NCI-H2081 treated with DMSO at 0.1 percent for 48 hours (cell line): ENCODE measurements at regions not wholly inside any gene's neighbourhood (a gene's known extent, or its start where the extent isn't known, plus 50 kb on each side); places are given as distances from the start of the nearest gene placed in this dataset.
"Not testable (repeated sequence)": the region's sequence is repeated elsewhere in the genome, so short reads cannot be mapped to it uniquely, and the experiment has no call there.

ENCODE experiments used
- DNase-seq: peaks from one replicate; lab custom pipeline; 2025; lab: John Stamatoyannopoulos, UW

DNA sequence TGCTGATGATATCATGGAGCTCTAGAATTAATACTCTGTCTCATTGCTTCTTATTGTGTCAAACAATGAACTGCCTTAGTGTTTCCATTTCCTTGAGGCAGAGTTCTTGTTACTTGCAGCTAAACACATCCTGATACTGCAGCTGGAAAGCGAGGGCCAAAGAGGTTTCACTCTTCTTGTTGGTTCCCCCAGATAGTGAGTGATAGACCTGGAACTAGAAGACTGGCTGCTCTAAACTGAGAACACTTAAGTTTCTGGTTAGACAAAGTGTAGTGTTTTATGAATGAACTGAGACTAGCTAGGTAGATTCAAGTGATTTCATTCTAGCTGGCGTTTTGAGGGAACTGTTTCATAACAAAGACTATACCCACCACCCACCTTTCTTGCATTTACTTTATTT is 321.7 kb downstream of the TXNL1 start:
- DNase-seq = no peak

DNA sequence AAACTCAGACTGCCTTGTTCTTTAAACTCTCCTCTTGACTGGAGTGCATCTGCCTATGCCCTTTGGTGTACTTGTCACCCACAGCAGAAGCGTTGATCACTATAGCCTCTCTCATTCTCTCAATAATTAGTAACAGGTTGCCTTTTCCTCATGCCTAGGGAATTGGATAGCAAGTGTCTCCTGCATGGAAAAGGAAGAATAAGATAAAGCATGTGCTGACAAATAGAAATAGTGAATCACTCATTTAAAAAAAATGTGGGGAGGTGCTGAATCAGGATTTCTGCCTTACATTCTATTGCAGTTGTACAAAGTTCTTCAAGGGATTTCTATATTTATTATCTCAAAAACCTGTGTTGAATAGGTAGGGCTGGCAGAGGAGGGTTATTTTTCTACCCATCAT is 323.0 kb downstream of the TXNL1 start:
- no peak for DNase-seq

DNA sequence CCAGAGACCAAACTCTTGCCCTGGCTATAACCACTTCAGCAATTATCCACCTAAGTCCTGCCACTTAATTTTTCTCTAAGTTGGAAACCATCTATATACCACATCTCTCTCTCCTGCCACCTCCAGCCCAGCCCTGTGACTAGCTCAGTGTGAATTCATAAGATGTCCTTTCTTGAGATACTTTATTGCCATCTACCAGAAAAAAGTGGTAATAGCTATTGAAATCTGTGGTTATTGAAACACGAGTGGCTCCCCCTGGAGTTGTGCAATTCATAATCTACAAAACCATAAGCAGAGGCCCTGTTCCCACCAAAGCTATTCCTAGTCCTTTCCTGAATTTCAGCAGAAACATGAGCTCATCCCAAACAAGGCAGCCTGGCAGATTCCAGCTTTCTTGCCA is 324.0 kb downstream of the TXNL1 start:
- no peak for DNase-seq

DNA sequence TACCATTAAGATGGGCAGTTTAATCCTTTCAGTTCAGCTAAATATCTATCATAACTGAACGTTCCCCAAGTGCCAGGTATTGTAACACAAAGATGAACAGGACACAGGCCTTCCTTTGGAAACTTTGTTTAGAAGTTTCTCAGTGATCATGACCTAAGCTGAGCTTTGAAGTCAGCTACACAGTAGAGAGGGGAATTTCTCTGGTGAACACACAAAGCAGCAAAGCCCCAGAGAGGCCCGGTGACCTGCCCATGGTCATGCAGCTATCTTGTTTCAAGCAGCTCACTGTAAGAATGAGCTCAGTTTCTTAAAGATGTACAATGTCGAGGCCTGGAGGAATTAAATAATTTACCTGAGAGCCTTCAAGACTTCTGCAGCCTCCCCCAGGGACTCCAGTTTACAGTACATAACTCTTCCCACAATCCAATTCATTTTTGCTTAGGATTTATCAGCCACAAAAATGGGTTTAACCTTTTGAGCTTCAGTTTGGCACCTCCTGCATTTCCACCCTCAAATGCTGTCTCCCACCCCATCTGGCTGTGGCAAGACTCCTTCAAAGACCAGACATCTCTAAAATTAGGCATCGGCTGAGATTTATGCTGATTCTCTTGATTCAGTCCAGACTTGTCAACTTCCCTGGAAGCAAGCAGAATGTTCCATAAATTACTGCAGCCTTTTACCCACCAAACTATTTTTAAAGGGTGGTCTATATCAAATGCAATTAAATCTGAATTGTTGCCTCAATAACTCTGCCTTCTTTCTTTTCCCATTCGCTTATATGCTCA is 325.6 kb downstream of the TXNL1 start:
- no peak for DNase-seq

DNA sequence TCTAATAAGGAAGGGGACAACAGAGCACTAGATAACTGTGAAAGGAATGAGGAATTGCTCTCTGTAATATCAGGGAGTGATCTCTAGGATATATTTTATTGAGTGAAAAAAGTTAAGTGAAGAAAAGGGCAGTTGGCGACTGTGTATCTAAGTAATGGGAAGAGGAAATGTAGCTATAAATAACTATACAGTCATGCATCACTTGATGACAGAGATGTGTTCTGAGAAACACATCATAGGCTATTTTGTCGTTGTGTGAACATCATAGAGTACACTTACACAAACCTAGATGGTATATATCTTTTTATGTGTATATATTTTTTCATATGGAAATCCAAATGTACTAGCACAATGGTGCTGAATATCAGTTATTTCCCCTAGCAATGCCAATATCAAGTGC is 329.3 kb downstream of the TXNL1 start:
- DNase-seq = no peak

DNA sequence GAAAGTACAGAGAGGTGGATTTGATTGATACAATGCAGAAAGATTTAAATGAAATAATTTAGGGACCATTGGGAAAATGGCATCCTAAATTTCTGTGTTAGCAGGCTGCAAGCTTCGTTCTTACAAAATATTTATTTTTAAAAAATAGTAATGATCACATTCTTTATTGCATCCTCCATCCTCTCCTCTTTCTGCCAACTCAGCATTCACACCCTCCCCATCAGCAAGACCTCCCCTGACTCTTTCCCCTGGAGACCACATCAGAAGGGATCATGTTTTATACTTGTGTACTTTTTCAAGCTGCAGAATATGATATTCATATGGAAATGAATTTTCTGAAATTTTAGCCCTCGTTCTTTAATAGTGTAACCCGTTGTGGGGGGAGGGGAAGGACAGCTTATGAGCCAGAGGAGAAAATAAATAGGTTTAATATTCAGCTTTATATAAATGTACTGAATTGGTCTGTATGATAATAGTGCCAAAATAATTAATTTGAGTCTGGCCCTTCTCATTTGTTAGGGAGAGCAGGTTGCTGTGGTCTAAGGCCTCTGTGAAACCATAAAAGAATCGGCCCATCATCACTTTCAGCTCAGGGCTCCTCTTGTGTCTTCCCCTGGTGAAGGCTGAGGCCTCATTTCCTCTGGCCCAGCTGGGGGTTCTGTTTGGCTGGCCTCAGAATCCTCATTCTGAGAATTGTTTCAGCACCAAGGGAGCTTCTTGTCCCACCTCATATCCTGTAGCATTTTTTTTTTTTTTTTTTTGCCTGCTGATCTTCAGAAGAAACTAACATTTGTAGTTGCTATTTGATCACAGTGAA is 330.8 kb downstream of the TXNL1 start:
- DNase-seq = no peak

DNA sequence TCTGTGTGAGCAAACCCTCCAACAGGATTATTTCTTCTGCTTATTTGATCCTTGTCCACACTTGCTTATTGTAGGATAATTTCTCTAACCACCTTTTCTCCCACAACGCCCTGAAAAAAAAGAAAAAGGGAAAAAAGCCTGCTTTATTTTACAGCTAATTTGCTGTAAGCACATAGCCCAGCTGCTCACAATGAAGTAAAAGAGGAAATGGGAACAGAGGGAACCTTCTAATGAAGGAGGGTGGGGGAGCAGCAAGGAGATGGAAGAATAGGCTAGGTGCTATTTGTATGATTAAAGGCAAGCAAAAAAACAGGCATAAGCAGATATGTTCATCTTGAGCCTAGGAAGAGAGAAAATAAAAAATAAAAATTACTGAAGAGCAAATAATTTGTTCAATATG is 331.6 kb downstream of the TXNL1 start:
- no peak for DNase-seq

DNA sequence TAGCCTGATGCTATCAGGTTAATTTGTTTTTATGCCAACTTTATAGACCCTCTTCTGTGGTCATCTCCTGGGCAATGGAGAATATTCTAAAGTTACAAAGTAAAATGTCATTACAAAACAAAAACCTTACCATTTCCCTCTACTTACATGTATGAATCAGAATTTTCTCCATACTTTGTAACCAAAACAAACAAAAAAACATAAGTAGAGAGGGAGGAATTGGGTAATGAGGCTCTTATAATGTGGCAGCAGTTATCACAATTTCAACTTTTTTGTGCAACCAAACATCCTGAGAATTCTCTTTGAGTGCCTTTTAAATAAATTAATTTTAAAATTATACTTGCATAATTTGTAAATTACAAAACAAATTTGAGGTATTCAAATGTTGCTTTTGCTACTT is 332.8 kb downstream of the TXNL1 start:
- DNase-seq = no peak

DNA sequence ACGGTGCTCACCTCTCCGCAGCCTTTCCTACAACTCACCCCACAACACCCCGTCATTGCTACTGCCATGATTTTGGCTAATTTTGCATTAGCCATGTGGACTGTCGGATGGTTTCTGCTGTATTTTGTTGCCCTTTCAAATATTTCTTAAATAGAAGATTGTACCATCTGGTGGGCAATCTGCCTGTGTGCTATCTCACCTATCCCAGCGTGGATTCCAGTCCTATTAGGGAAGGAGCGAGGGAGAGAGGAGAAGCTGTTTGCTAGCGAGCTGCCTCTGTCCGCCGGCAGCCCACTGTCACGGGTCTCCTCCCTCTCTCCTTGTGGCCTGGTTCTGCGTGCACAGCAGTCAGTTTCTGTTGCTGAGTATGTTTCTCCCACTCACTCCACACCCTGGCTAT is 336.2 kb downstream of the TXNL1 start:
- no peak for DNase-seq

DNA sequence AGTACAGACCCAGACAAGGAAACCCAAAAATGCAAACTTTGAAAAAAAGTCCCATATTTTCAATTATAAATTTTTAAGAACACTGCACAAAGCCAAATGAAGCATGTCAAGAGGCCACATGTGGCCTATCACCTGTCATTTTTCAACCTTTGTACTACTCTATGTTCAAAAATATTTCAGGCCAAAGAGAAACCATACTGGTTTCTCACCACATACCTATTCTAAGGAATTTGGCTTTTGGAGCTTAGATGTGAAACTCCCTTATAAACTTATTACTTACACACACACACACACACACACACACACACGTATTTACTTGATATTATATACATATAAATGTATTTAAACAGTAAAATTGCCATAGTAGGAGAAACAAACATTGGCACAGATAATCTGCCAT is 338.7 kb downstream of the TXNL1 start:
- DNase-seq = no peak

DNA sequence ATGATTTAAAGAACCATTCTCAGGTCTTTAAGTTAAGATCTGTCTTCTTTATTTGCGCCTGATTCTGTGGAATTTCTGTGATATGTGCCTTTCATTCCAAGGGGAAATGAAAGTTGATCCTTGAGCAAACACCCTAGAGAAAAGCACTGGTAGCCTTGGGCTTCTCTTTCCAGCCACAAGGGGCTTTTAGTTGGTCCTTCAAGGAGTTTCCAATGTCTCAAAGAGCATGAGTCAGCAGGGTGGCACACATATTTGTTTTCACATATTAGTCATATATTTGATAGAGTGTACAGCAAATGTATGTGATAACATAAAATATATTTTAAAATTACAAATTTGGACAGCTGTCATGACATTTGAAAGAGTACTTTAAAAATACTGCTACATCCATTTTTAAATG is 339.5 kb downstream of the TXNL1 start:
- no peak for DNase-seq

DNA sequence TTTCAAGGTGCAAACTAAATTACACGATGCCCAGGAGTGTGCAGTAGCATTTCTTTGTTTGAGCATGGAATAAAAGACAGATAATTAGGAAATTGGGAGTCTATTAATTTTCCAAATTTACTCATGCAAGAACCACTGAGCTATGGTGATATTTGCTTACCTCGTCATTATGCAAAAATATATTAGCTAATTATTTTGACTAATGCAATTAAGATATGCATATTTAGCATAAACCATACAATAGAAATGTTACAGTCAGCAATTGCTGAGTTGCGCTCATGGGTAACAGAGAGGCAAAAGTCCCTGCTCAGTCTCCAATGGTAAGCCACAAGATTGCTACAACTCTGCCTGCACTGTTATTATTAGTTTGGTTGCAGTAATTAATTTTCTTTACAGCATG is 342.0 kb downstream of the TXNL1 start:
- no peak for DNase-seq

DNA sequence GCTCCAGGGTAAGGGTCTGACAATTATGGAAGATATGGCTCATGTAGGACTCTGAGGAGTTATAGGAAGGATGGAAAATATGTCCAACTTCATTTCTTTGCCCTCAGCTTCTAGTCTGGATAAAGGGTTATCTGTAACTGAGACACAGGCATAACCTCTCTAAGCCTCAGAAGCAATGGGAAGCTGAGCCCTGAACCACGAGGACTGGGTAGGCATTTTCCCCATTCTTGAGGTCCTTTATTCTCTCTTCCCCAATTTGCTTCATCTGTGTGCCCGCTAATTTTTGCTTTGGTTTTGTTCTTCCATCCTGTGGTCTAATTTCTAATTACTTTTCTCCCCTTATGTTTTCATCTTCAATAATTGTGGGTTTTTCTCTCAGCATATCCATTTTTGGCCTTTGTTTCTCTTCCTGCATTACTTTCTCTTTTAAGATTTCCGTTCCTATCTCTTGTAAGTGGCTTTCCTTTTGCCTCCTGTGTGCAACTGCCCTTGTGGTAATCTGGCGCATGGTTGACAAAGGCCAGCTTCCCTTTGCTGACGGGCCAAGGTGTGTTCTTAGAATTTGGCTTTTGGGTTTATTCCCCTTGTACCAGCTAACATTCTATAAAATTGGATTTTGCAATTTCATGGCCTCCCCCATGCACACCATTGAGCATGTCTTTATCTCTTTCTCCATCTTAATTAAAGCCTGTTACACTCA is 343.8 kb downstream of the TXNL1 start:
- DNase-seq = no peak

DNA sequence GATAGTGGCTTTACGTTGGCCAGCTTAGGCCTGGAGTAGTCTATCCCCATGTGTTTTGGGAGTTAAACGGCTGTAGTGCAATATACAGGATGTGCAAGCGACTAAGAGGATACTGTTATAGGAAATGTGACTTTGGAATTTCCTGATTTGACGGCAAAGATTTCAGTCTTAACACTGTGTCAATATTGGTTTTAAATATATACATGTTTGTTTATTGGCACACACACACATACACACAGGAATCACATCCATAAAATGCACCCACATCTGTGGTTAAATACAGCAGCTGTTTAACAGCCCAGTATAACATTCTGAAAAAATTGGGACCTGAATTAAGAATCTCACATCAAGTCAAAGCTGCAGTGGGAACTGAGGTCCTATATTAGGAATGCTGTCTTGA is 347.1 kb downstream of the TXNL1 start:
- no peak for DNase-seq

DNA sequence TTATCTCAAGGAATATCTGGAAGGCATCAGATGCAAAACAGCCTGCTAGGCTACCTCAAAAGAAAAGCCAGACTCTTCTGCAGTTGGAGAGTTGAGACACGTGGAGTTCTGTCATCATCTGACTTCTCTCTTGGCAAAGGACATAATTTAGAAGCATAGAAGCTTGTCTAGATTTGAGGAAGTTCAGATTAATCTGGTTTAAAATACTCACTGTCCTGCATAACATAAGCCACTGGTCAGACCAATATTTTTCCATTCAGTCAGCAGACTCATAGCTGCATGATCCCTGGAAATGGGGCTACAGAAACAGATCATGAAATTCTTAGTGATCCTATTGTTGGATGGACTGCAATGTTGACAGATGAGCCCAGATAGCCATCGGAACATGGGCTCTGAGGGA is 349.0 kb downstream of the TXNL1 start:
- no peak for DNase-seq

DNA sequence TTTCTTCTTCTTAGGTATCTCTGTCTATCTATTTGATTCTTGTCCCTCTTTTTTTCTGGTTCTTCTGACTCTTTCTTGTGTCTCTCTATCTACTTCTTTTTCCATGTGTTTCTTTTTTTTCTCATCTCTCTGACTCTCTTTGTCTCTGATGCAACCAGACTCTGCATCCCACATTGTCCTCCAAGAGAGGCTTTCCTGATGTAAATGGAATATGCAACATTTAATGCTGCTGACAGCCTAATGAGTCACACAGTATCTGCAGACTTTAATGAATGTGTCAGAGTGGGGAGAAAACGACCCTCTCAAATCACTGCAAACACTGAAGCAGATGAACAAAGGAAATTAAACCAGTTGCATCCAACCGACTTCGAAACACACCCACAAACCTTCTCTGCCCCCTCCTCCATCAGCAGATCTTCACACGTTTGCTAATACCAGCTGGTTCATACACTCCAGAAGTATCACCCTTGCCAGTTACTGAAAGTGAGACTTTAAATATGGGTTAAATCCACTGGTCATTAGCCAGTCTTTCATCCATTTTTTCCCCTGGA is 351.5 kb downstream of the TXNL1 start:
- no peak for DNase-seq

DNA sequence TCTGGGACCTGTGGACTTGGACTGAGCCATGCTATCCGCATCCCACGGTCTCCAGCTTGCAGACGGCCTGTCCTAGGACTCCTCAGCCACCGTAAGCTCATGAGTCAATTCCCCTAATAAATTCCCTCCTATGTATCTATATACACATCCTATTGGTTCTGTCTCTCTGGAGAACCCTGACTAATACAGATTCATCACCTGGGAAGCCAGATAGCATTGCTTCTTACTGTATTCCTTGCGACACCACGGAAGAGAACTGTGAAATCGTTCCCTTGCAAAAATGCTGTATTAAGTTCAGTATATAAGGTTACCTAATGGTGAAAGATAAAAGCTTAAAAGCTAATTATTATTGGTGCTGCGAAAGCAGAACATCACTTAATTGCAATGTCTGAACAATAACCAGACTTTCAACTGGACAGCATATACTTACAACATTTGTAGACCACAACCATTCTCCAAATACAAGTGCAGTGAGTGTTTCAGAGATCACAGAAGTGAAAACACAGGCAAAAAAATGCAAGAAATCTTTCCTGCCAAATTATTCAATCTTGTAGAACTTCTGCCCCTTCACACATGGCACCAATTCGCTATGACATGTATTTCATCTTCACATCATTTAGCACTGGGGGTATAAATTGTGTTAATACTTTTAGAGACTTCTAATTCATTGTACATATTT is 352.9 kb downstream of the TXNL1 start:
- no peak for DNase-seq

DNA sequence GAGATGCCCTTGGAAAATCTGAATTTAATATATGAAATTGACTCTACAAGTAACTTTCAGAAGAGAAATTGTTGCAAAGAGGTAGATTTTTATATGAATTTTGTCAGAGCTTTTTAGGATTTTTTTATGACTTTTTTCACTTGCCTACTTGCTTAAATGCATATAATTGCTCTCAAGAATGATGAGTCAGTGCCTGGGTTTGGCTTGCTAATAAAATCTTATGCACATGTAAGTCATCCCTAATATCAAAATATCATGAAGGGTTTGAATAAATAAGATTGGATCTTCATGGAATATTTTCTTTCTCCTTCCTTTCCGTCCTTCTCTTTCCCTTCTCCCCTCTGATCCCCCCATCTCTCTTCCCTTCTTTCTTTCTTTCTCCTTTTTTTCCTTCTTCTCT is 354.1 kb downstream of the TXNL1 start:
- no peak for DNase-seq

DNA sequence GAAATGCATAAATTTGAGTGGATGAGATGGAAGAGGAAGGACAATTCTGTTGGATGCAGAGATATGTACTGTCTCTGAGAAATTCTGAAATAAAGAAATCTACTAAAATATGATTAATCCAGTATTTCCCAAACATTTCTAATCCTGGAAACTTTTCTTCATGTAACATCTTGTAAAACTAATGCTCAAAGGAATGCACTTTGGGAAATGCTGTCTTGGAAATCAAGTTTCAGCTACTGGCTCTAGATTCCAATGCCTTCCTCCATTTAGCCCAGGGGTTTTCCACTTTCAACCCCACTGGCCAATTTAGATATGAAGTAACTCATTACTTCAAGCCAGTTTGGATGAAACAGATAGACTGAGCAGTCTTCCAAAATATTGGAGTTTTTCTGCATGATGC is 355.1 kb downstream of the TXNL1 start:
- DNase-seq = no peak

DNA sequence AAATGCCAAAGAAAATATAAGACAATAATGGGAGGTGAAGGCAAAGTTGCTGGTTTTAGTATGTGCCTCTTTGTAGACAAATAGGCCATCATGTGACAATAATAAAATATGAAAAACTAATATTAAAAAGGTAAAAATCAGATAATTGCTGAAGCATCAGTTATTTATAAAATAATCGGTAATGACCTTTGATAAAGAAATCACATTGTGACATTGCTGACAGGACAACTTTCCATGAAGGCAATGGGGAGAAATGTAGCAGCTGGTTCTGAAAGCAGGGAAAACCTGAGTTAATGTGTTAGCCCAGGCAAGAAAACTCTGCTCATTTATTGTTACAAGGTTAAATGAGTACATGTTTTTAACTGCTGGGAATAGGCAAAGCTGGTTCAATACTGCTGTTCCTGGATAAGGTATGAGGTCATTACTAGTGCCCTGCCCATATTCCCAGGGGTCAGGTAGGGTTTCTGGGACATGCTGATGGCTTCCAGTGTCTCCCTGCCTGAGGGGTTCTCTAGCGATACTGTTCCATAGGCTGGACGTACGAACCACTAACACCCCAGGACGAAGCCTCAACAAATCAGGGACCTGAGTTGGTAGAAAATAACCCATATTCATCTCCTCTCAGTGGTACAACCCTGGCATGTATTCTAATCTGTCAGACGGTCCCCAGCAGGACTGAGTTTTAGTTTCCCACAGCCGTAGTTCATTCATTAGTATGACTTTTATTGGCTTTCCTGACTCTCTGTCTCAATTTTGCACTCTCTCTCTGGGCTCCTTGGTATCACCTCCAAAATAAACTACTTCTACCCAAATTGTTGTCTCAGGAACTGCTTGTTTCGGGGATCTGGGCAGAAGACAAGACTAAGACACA is 355.9 kb downstream of the TXNL1 start:
- DNase-seq = no peak

DNA sequence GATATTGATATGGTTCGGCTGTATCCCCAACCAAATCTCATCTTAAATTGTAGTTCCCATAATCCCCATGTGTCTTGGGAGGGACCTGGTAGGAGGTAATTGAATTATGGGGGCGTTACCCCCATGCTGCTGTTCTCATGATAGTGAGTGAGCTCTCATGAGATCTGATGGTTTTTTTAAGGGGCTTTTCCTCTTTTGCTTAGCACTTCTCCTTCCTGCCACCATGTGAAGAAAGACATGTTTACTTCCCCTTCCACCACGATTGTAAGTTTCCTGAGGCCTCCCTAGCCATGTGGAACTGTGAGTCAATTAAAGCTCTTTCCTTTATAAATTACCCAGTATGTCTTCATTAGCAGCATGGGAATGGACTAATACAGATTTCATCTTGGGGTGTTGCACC is 358.6 kb downstream of the TXNL1 start:
- DNase-seq = not testable (repeated sequence)
